ENCODE measurements at regions not wholly inside any gene's neighbourhood (a gene's known extent, or its start where the extent isn't known, plus 50 kb on each side); places are given as distances from the start of the nearest gene placed in this dataset.

DNA sequence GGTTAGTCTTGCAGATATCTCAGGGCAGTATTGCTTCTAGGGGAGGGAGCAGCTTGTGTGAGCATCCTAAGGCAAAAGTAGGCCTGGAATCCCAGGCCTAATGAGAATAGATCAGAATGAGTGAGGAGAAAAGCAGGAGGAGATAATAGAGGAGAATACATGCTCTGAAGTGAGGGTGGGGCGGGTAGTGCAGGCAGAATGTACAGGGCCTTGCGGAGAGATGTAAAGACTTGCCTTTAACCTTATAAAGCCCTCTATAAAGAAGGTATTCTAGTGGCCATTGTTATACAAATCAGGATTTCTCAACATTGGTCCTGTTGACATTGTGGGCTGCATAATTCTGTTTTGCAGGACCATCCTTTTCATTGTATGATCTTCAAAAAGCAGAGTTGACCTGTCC, 855.3 kb downstream of the PCDH7 start:
- no peaks in the 10 kb centered on the region for H3K36me3 Mint-ChIP-seq
- peaks cover 4 to 12% of the 10 kb centered on the region in 2 donors for H3K9me3 Mint-ChIP-seq
- ATAC-seq (no peak), DNase-seq (ENCODE audit: low spot score in 2 of 2) (no peak)
- peak overlapping the region in 1 of 2 donors; percentile 16 for H3K27ac Mint-ChIP-seq

- H3K9me3 Mint-ChIP-seq, result peaks cover 0 to 4% of the 10 kb centered on the region in 2 donors
- no peak overlapping the region for H3K27ac Mint-ChIP-seq
- DNase-seq (ENCODE audit: low spot score in 2 of 2) (no peak), ATAC-seq (no peak)
- no peaks in the 10 kb centered on the region for H3K36me3 Mint-ChIP-seq
Measured at GRCh38 chr4:31580843-31581242, 860.7 kb downstream of the PCDH7 start.

GRCh38 chr4:31585503-31585902, 865.3 kb downstream of the PCDH7 start:
- no peak for DNase-seq (ENCODE audit: low spot score in 2 of 2)
- ATAC-seq, result no peak
- H3K9me3 Mint-ChIP-seq, result peaks cover 5 to 19% of the 10 kb centered on the region in 2 donors
- no peaks in the 10 kb centered on the region for H3K36me3 Mint-ChIP-seq
- H3K27ac Mint-ChIP-seq, result no peak overlapping the region

DNA sequence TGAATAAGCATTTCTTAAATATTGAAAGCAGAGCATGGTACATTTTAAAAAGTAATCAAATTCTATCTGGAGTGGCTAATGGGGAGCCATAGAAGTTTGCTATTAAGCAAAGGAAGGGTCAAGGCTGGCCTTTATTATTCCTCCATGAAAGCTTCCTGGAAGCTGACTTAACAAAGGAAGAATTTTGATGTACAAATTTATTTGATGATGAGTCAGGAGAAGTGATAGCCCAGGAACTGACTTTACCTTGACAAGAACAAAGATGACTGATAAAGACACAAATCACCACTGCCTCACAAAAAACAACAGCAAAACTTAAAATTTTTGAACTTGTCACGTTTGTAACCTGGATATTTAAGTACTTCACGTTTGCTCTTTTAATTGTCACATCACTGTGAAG, 872.1 kb downstream of the PCDH7 start:
- Mint-ChIP-seq H3K27ac (no peak overlapping the region), H3K36me3 (no peaks in the 10 kb centered on the region)

GRCh38 chr4:31595496-31595895, 875.3 kb downstream of the PCDH7 start:
- no peak overlapping the region for H3K27ac Mint-ChIP-seq
- no peaks in the 10 kb centered on the region for H3K36me3 Mint-ChIP-seq

More for the DNA sequence above, 872.1 kb downstream of the PCDH7 start:
- no peak for ATAC-seq
- no peak for DNase-seq (ENCODE audit: low spot score in 2 of 2)
- H3K9me3 Mint-ChIP-seq, result peaks cover 21 to 22% of the 10 kb centered on the region in 2 donors

GRCh38 chr4:31598639-31599038, 878.5 kb downstream of the PCDH7 start:
- Mint-ChIP-seq H3K27ac (no peak overlapping the region), H3K36me3 (no peaks in the 10 kb centered on the region)
- ATAC-seq, result no peak

More at GRCh38 chr4:31595496-31595895, 875.3 kb downstream of the PCDH7 start:
- no peak for DNase-seq (ENCODE audit: low spot score in 2 of 2)
- peaks cover 17 to 28% of the 10 kb centered on the region in 2 donors for H3K9me3 Mint-ChIP-seq
- no peak for ATAC-seq

DNA sequence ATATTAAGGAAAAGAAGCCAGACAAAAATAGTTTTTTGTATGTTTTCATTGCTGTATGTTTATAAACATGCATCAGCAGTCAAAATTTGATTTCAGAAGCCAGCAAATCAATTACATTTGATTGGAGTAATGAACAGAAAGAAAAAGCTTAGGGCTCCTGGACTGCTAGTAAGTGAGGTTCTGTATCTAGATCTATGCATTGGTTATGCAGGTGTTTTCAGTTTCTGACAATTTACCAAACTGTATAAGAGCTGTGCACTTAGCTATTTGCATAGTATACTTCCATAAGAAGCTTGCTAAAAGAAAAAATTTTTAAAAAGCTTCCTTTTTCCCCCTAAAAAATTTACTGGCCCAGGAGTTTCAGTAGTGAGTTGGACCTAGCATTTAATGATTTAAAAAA, 881.6 kb downstream of the PCDH7 start:
- no peak for DNase-seq (ENCODE audit: low spot score in 2 of 2)
- no peak for ATAC-seq
- Mint-ChIP-seq H3K9me3 (peaks cover 8 to 12% of the 10 kb centered on the region in 2 donors), H3K36me3 (no peaks in the 10 kb centered on the region), H3K27ac (no peak overlapping the region)

More at GRCh38 chr4:31598639-31599038, 878.5 kb downstream of the PCDH7 start:
- peaks cover 12 to 16% of the 10 kb centered on the region in 2 donors for H3K9me3 Mint-ChIP-seq
- no peak for DNase-seq (ENCODE audit: low spot score in 2 of 2)

DNA sequence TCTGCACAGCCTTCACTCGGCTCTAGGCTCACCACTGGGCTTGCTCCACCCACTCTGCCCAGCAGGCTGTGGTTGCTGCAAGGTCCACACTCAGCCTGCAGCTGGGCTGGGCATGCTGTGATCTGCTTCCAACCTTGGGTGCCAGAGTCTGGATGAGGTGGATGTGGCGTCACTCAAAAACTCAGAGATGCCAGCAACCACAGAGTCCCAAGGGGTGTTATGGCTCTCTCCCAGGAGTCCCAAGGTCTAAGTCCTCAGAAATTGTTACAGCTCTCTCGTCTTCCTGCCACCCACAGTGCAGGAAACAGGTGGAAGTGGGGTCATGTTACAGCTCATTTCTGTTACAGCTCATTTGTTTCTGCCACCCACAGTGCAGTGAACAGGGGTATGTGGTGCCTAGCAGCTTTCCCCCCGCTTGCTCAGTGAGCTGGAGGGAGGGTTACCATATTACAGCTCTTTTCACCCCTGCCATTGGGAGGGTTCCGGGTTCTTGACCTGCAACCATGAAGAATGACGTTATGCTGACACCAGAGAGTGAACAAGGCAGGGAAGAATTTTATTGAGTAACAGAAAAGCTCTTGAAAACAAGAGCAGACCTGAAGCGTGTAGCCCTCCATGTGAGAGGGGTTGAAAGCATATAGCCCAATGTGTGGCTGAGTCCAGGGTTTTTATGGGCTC, 893.9 kb downstream of the PCDH7 start:
- Mint-ChIP-seq H3K27ac (no peak overlapping the region), H3K36me3 (no peaks in the 10 kb centered on the region), H3K9me3 (peaks cover 0 to 4% of the 10 kb centered on the region in 2 donors)
- ATAC-seq, result no peak
- no peak for DNase-seq (ENCODE audit: low spot score in 2 of 2)

DNA sequence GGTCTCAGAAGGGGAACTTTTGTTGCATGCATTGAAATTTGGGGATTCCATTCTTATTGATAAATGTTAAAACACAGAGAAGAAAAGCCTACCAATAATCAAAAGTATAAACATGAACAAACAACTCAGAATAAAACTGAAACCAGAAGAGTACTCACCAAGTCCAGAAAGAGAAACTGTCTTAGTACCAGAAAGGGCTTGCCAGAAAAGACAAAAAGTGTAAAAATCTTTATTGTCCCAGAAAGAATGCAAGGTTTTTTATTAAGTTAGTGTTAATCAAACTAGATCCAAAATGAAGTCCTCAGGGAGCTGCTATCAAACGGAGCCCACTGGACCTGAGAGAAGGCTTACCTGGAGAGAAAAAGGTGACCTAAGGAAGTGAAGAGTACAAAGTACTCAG, 897.5 kb downstream of the PCDH7 start:
- no peak overlapping the region for H3K27ac Mint-ChIP-seq
- no peaks in the 10 kb centered on the region for H3K36me3 Mint-ChIP-seq
- peaks cover 3 to 5% of the 10 kb centered on the region in 2 donors for H3K9me3 Mint-ChIP-seq
- no peak for ATAC-seq
- no peak for DNase-seq (ENCODE audit: low spot score in 2 of 2)

- DNase-seq (ENCODE audit: low spot score in 2 of 2) (no peak), ATAC-seq (no peak)
- peaks cover 3 to 15% of the 10 kb centered on the region in 2 donors for H3K9me3 Mint-ChIP-seq
- no peaks in the 10 kb centered on the region for H3K36me3 Mint-ChIP-seq
- H3K27ac Mint-ChIP-seq, result no peak overlapping the region
Measured at GRCh38 chr4:31620476-31620875, 900.3 kb downstream of the PCDH7 start.

- no peak overlapping the region for H3K27ac Mint-ChIP-seq
- no peaks in the 10 kb centered on the region for H3K36me3 Mint-ChIP-seq
- peaks cover 4 to 26% of the 10 kb centered on the region in 2 donors for H3K9me3 Mint-ChIP-seq
- no peak for DNase-seq (ENCODE audit: low spot score in 2 of 2)
- ATAC-seq, result no peak
Measured at GRCh38 chr4:31645236-31645635, 925.1 kb downstream of the PCDH7 start.

- Mint-ChIP-seq H3K36me3 (no peaks in the 10 kb centered on the region), H3K27ac (no peak overlapping the region), H3K9me3 (peaks cover 0 to 25% of the 10 kb centered on the region in 2 donors)
- ATAC-seq, result no peak
- no peak for DNase-seq (ENCODE audit: low spot score in 2 of 2)
Measured at GRCh38 chr4:31647786-31648185, 927.6 kb downstream of the PCDH7 start.

- no peak for DNase-seq (ENCODE audit: low spot score in 2 of 2)
- H3K36me3 Mint-ChIP-seq, result no peaks in the 10 kb centered on the region
Measured at GRCh38 chr4:31649878-31650277, 929.7 kb downstream of the PCDH7 start.

GRCh38 chr4:31651541-31651940, 931.4 kb downstream of the PCDH7 start:
- no peak overlapping the region for H3K27ac Mint-ChIP-seq

More at GRCh38 chr4:31649878-31650277, 929.7 kb downstream of the PCDH7 start:
- Mint-ChIP-seq H3K9me3 (peaks cover 0 to 18% of the 10 kb centered on the region in 2 donors), H3K27ac (no peak overlapping the region)
- no peak for ATAC-seq

DNA sequence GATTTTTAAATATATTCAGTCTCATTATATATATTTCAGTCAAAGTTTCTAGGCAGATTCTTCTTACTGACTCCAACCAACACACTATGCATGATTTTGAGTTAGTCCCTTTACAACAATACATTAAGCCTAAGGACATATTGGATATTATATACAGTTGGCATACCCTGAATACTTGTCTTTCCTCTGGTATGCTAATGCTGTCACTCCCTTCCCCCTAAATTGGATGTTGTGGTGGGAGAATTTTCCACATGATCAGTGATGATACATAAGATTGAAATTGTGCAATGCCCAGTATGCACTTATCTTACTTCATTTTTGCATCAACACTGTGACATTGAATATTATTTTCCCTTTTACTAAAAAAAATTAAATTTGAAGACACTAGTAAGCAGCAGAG, 935.2 kb downstream of the PCDH7 start:
- Mint-ChIP-seq H3K9me3 (peaks cover 6 to 14% of the 10 kb centered on the region in 2 donors), H3K27ac (no peak overlapping the region), H3K36me3 (no peaks in the 10 kb centered on the region)
- DNase-seq (ENCODE audit: low spot score in 2 of 2) (no peak), ATAC-seq (no peak)

More at GRCh38 chr4:31651541-31651940, 931.4 kb downstream of the PCDH7 start:
- H3K9me3 Mint-ChIP-seq, result peaks cover 0 to 17% of the 10 kb centered on the region in 2 donors
- no peaks in the 10 kb centered on the region for H3K36me3 Mint-ChIP-seq
- ATAC-seq (no peak), DNase-seq (ENCODE audit: low spot score in 2 of 2) (no peak)

DNA sequence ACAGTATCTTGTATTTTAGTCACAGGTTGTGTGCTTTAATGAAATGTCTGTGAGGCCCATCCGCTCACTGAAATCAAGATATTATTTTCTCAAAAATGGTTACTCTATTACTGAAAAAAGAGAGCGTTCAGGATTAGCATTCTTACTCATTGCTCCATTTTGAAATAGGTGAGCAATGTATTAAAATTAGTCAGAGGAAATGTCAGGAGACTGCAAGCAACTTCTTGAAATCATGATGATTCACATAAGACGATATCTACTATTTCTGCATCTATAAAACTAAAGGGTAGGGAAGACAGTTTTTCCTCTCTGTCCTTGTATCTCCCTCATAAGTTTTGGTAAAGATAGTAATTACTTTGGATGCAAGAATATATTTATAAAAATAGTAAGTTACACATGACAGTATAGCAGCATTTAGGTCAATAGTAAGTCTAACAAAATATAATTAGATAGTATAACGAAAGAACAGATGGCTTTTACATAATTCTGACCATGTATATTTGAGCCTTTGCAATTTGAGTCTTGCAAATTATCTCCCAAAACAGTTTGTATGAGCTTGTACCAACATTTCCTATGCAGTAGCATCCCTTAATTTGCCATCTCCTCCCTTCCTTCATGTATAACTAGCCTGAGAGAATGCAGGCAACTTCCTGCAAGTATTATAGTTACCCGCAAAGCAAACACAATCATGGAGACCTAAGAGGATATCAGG, 937.8 kb downstream of the PCDH7 start:
- Mint-ChIP-seq H3K27ac (no peak overlapping the region), H3K9me3 (peaks cover 7 to 14% of the 10 kb centered on the region in 2 donors), H3K36me3 (no peaks in the 10 kb centered on the region)
- ATAC-seq, result peak in 1 of 2 donors; percentile 55
- no peak for DNase-seq (ENCODE audit: low spot score in 2 of 2)

GRCh38 chr4:31660916-31661315, 940.7 kb downstream of the PCDH7 start:
- DNase-seq (ENCODE audit: low spot score in 2 of 2), result no peak
- peaks cover 17 to 23% of the 10 kb centered on the region in 2 donors for H3K9me3 Mint-ChIP-seq
- no peaks in the 10 kb centered on the region for H3K36me3 Mint-ChIP-seq
- ATAC-seq, result no peak
- H3K27ac Mint-ChIP-seq, result no peak overlapping the region

All from activated naive CD4-positive, alpha-beta T cell treated with anti-CD3 and anti-CD28 coated beads, Interleukin-2, amount 50 U/mL, for 72 hours (primary cell).